Endothelial cell of umbilical vein (primary cell): ENCODE measurements at regions not wholly inside any gene's neighbourhood (a gene's known extent, or its start where the extent isn't known, plus 50 kb on each side); places are given as distances from the start of the nearest gene placed in this dataset.

Experiments used
- BruUV-seq: library from RNA; stranded (reverse); fragments of 400-500 nt; replicated peaks from 2 replicates; lab custom pipeline; 2021; lab: Mats Ljungman, UMichigan
- CTCF ChIA-PET: fragments of 300-600, 350-600 bp; sonication (Branson Sonifier 250); formaldehyde crosslinking; loops from one replicate; lab custom pipeline; 2021; ENCODE audit warnings: antibody characterized with exemption, inconsistent platforms; lab: Charles Lee
- POLR2A ChIA-PET: fragments of 300-600, 350-600 bp; sonication (Branson Sonifier 250); formaldehyde crosslinking; loops from one replicate; lab custom pipeline; 2021; ENCODE audit warnings: antibody characterized with exemption, inconsistent platforms; lab: Charles Lee
- DNase-seq: peaks from one replicate; pipeline ENCODE4 v3.0.0-alpha.2; 2011; ENCODE audit warnings: low read depth, low spot score
- FAIRE-seq: peaks from 2 replicates; lab custom pipeline; 2011; peaks lifted over from hg19 to GRCh38; lab: Jason Lieb, UNC
- H2AFZ ChIP-seq: 2 replicates; pipeline ENCODE4 v1.6.0; 2012; ENCODE audit warnings: low read depth, low read length, control low read depth, inconsistent platforms
- H3K27ac ChIP-seq: 2 replicates; pipeline ENCODE4 v1.5.1; 2011; ENCODE audit warnings: low read depth, mild to moderate bottlenecking, control low read depth, low read length, moderate library complexity; ENCODE audit not compliant: insufficient read depth
- H3K27me3 ChIP-seq, 2 experiments: 2 replicates each; pipeline versions ENCODE4 v1.6.0 to v1.6.1; 2011; ENCODE audit warnings: low read length in 2 of 2, mixed read lengths in 1 of 2; ENCODE audit not compliant: control insufficient read depth in 2 of 2, insufficient read depth in 2 of 2
- H3K36me3 ChIP-seq, 2 experiments: 2 replicates in 1 of 2; 3 replicates in 1 of 2; pipeline ENCODE4 v1.5.1; 2011; ENCODE audit warnings: low read length in 2 of 2, mild to moderate bottlenecking in 1 of 2, moderate library complexity in 1 of 2; ENCODE audit not compliant: control insufficient read depth in 2 of 2, insufficient read depth in 2 of 2; ENCODE audit errors: extremely low read depth in 1 of 2
- H3K4me1 ChIP-seq: 3 replicates; pipeline ENCODE4 v1.5.1; 2011; ENCODE audit warnings: mild to moderate bottlenecking, low read length; ENCODE audit not compliant: control insufficient read depth, insufficient read depth; ENCODE audit errors: extremely low read depth
- H3K4me2 ChIP-seq: 2 replicates; pipeline ENCODE4 v1.6.1; 2011; ENCODE audit warnings: low read length, control low read depth, mixed read lengths; ENCODE audit not compliant: insufficient read depth
- H3K4me3 ChIP-seq, 3 experiments: fragments of 200-600 bp in 1 of 3; sonication (generic), shearing (Covaris generic) in 1 of 3; replicated peaks in 1 of 3; 2 replicates each; pipeline ENCODE4 v1.5.1; 2011 to 2016; ENCODE audit warnings: control low read depth in 3 of 3, low read length in 3 of 3, mild to moderate bottlenecking in 2 of 3, inconsistent platforms in 1 of 3, low read depth in 1 of 3, moderate library complexity in 1 of 3; ENCODE audit not compliant: insufficient read depth in 1 of 3
- H3K79me2 ChIP-seq: 2 replicates; pipeline ENCODE4 v1.6.0; 2012; ENCODE audit warnings: low read length, inconsistent platforms; ENCODE audit not compliant: control insufficient read depth, insufficient read depth
- H3K9ac ChIP-seq: replicated peaks from 2 replicates; pipeline ENCODE3; 2011; ENCODE audit warnings: low read length, control low read depth; ENCODE audit not compliant: insufficient read depth; ENCODE audit errors: extremely low read depth
- H3K9me1 ChIP-seq: replicated peaks from 3 replicates; pipeline ENCODE4 v1.6.0; 2011; ENCODE audit warnings: mild to moderate bottlenecking, low read length; ENCODE audit not compliant: control insufficient read depth, insufficient read depth; ENCODE audit errors: extremely low read depth
- H3K9me3 ChIP-seq: replicated peaks from 2 replicates; pipeline ENCODE4 v1.5.1; 2012; ENCODE audit warnings: low read length, inconsistent platforms; ENCODE audit not compliant: control insufficient read depth, insufficient read depth
- H4K20me1 ChIP-seq: replicated peaks from 2 replicates; pipeline ENCODE3; 2011; ENCODE audit warnings: mild to moderate bottlenecking, low read length; ENCODE audit not compliant: control insufficient read depth, insufficient read depth; ENCODE audit errors: extremely low read depth
- EZH2 ChIP-seq: IDR thresholded peaks from 2 replicates; pipeline ENCODE4 v1.6.1; 2012; ENCODE audit warnings: borderline replicate concordance, low read depth, mild to moderate bottlenecking, moderate library complexity, low read length, inconsistent platforms; ENCODE audit not compliant: severe bottlenecking
- FOS ChIP-seq: IDR thresholded peaks from 2 replicates; pipeline ENCODE4 v1.6.1; 2011; ENCODE audit warnings: mild to moderate bottlenecking, low read length, moderate library complexity, borderline replicate concordance; ENCODE audit not compliant: insufficient read depth
- GATA2 ChIP-seq: IDR thresholded peaks from 2 replicates; pipeline ENCODE4 v1.7.0; 2011; ENCODE audit warnings: low read depth, mild to moderate bottlenecking, moderate library complexity, mixed read lengths, low read length; ENCODE audit not compliant: insufficient read length, insufficient read depth
- JUN ChIP-seq: IDR thresholded peaks from 2 replicates; pipeline ENCODE4 v1.6.1; 2011; ENCODE audit warnings: borderline replicate concordance, low read depth; ENCODE audit not compliant: insufficient read length, insufficient read depth
- MYC ChIP-seq: IDR thresholded peaks from one replicate; pipeline ENCODE4 v1.6.1; 2011; ENCODE audit warnings: mild to moderate bottlenecking, low read depth, low read length
- POLR2A ChIP-seq: IDR thresholded peaks from 2 replicates; pipeline ENCODE4 v1.6.1; 2012; ENCODE audit warnings: low read depth, mild to moderate bottlenecking, control low read depth, low read length
- POLR2AphosphoS5 ChIP-seq: IDR thresholded peaks from 2 replicates; pipeline ENCODE4 v1.6.1; 2012; ENCODE audit warnings: low read depth, mild to moderate bottlenecking, control low read depth, low read length, moderate library complexity; ENCODE audit not compliant: insufficient read depth
- dilution Hi-C: fragments of 300-500 bp; cut with MboI; formaldehyde crosslinking; loops from one replicate; pipeline ENCODE4 v1.15.0; 2019; ENCODE audit warnings: low sequenced_read_pairs; ENCODE audit not compliant: extremely low pct_ligation_motif_present
- intact Hi-C: fragments of 100-400 bp; cut with micrococcal nuclease; formaldehyde crosslinking; loops from one replicate; pipeline ENCODE4 v1.10.0; 2022
- TF ChIP-seq, protein P1 (sequence below): IDR thresholded peaks from 2 replicates; pipeline ENCODE4 v1.6.1; 2011; ENCODE audit not compliant: insufficient read depth, insufficient read length
- TF ChIP-seq, protein P2 (sequence below), 2 donors: IDR thresholded peaks; 1 replicate in 1 of 2; 2 replicates in 1 of 2; pipeline ENCODE4 v1.5.1; 2011; ENCODE audit warnings: low read length in 2 of 2, mild to moderate bottlenecking in 2 of 2, moderate library complexity in 2 of 2, control low read depth in 1 of 2, inconsistent platforms in 1 of 2, low read depth in 1 of 2; ENCODE audit not compliant: insufficient read depth in 1 of 2; ENCODE audit errors: extremely low read depth in 1 of 2

DNA sequence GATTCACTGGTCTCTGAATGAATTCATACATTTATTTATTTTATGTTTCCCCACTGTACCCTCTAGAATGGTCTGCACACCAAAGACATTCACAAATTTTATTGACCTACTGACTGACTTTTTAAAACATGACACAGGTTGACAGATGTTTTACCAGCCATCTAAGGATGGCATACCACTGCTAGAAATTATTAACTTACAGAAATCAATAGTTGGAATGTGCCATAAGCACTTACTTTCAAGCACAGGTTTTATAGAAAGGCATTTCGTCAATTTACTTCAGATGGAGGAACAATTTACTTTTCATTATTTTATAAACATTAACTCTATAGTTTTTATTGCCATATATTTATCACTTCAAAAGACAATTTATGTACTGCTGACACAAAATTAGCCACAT is 448.7 kb upstream of the FBXO33 start:
- Histone ChIP-seq H3K9me3 (peaks cover 6% of the 10 kb centered on the region), H3K27me3 (no peaks in the 10 kb centered on the region), H3K4me3 (no peak overlapping the region), H3K4me2 (no peak overlapping the region), H3K27ac (no peak overlapping the region), H3K36me3 (no peaks in the 10 kb centered on the region), H3K9me1 (no peaks in the 10 kb centered on the region), H4K20me1 (no peaks in the 10 kb centered on the region), H2AFZ (no peak overlapping the region), H3K9ac (no peak overlapping the region), H3K79me2 (no peaks in the 10 kb centered on the region), H3K4me1 (no peaks in the 10 kb centered on the region)
- BruUV-seq: no TSS peak
- TF ChIP-seq POLR2A: no peak
- TF ChIP-seq MYC: no peak
- TF ChIP-seq, protein P1, sequence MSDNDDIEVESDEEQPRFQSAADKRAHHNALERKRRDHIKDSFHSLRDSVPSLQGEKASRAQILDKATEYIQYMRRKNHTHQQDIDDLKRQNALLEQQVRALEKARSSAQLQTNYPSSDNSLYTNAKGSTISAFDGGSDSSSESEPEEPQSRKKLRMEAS: no peak
- TF ChIP-seq EZH2: no peak
- TF ChIP-seq, protein P2, sequence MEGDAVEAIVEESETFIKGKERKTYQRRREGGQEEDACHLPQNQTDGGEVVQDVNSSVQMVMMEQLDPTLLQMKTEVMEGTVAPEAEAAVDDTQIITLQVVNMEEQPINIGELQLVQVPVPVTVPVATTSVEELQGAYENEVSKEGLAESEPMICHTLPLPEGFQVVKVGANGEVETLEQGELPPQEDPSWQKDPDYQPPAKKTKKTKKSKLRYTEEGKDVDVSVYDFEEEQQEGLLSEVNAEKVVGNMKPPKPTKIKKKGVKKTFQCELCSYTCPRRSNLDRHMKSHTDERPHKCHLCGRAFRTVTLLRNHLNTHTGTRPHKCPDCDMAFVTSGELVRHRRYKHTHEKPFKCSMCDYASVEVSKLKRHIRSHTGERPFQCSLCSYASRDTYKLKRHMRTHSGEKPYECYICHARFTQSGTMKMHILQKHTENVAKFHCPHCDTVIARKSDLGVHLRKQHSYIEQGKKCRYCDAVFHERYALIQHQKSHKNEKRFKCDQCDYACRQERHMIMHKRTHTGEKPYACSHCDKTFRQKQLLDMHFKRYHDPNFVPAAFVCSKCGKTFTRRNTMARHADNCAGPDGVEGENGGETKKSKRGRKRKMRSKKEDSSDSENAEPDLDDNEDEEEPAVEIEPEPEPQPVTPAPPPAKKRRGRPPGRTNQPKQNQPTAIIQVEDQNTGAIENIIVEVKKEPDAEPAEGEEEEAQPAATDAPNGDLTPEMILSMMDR (IDR thresholded peaks at IDR 0.05; ENCODE audit: extremely low read depth in 1 of 2, insufficient read depth in 1 of 2, low read depth in 1 of 2, low read length in 2 of 2): no peak
- TF ChIP-seq FOS: no peak
- TF ChIP-seq JUN: no peak
- no peak for TF ChIP-seq POLR2AphosphoS5
- TF ChIP-seq GATA2: no peak
- DNase-seq: no peak
- CTCF ChIA-PET: no interaction called here
- intact Hi-C loops: no loop called here
- no peak for FAIRE-seq
- dilution Hi-C loops: no loop called here
- POLR2A ChIA-PET: no interaction called here
